OCI-LY3 (cell line): ENCODE measurements at regions not wholly inside any gene's neighbourhood (a gene's known extent, or its start where the extent isn't known, plus 50 kb on each side); places are given as distances from the start of the nearest gene placed in this dataset.

ENCODE experiments used
- H2AFZ ChIP-seq: fragments of 200-600, 300-600 bp; shearing (Covaris generic); 2 replicates; pipeline ENCODE4 v1.6.0; 2014; ENCODE audit warnings: antibody characterized with exemption, low read depth, low read length
- H3K27ac ChIP-seq: fragments of 200-600, 300-600 bp; sonication (generic); 2 replicates; pipeline ENCODE4 v1.5.1; 2014; ENCODE audit warnings: mild to moderate bottlenecking, low read length, moderate library complexity, mixed read lengths
- H3K27me3 ChIP-seq: fragments of 200-600, 300-600 bp; sonication (generic); 2 replicates; pipeline ENCODE4 v1.6.1; 2014; ENCODE audit warnings: low read depth, low read length, mixed read lengths
- H3K36me3 ChIP-seq: fragments of 200-600, 300-600 bp; sonication (generic); replicated peaks from 2 replicates; pipeline ENCODE3; 2014; ENCODE audit warnings: low read depth, low read length, mixed read lengths
- H3K4me1 ChIP-seq: fragments of 300-600, 200-600 bp; sonication (generic); 2 replicates; pipeline ENCODE4 v1.6.1; 2014; ENCODE audit warnings: low read length, mixed read lengths
- H3K4me2 ChIP-seq: fragments of 200-600, 300-600 bp; sonication (generic); 2 replicates; pipeline ENCODE4 v1.6.1; 2014; ENCODE audit warnings: low read length, mixed read lengths
- H3K4me3 ChIP-seq: fragments of 300-600, 200-600 bp; sonication (generic); 2 replicates; pipeline ENCODE4 v1.5.1; 2014; ENCODE audit warnings: antibody characterized with exemption, mild to moderate bottlenecking, low read length, moderate library complexity
- H3K79me2 ChIP-seq: fragments of 300-600, 200-600 bp; shearing (Covaris generic); 2 replicates; pipeline ENCODE4 v1.6.1; 2014; ENCODE audit warnings: mild to moderate bottlenecking, low read length, mixed read lengths
- H3K9ac ChIP-seq: fragments of 300-600, 200-600 bp; shearing (Covaris generic); 2 replicates; pipeline ENCODE4 v1.6.0; 2014; ENCODE audit warnings: mild to moderate bottlenecking, low read length, moderate library complexity
- H3K9me3 ChIP-seq: fragments of 200-600, 300-600 bp; shearing (Covaris generic); 2 replicates; pipeline ENCODE4 v1.6.1; 2014; ENCODE audit warnings: low read length, mixed read lengths; ENCODE audit not compliant: insufficient read depth
- H4K20me1 ChIP-seq: fragments of 200-600, 300-600 bp; sonication (generic); 2 replicates; pipeline ENCODE4 v1.6.1; 2016; ENCODE audit warnings: low read length, mixed read lengths; ENCODE audit not compliant: insufficient read depth
- CTCF ChIP-seq: fragments of 200-600, 300-600 bp; sonication (generic); IDR thresholded peaks from 2 replicates; pipeline ENCODE4 v1.5.1; 2014; ENCODE audit warnings: antibody characterized with exemption, low read length, low read depth
- EZH2phosphoT487 ChIP-seq: fragments of 200-600 bp; shearing (Covaris generic); IDR thresholded peaks from 2 replicates; pipeline ENCODE4 v1.6.1; 2018; ENCODE audit warnings: antibody characterized with exemption, mixed run types, low read depth

- H3K9ac ChIP-seq = no peak overlapping the region
- H3K9me3 ChIP-seq = no peaks in the 10 kb centered on the region
- H3K4me2 ChIP-seq = no peak overlapping the region
- H4K20me1 ChIP-seq = no peaks in the 10 kb centered on the region
- H2AFZ ChIP-seq = no peak overlapping the region
- H3K4me1 ChIP-seq = no peaks in the 10 kb centered on the region
- H3K36me3 ChIP-seq = no peaks in the 10 kb centered on the region
- TF ChIP-seq EZH2phosphoT487 (no peak), CTCF (no peak)
- no peaks in the 10 kb centered on the region for H3K79me2 ChIP-seq
- no peak overlapping the region for H3K4me3 ChIP-seq
- H3K27ac ChIP-seq = no peak overlapping the region
- H3K27me3 ChIP-seq = no peaks in the 10 kb centered on the region
These were observed 212.5 kb downstream of the GLI2 start for GRCh38 chr2:120947982-120948661.

- H3K4me1 ChIP-seq = no peaks in the 10 kb centered on the region
- no peaks in the 10 kb centered on the region for H3K36me3 ChIP-seq
- H3K9me3 ChIP-seq = no peaks in the 10 kb centered on the region
- H2AFZ ChIP-seq = no peak overlapping the region
- H4K20me1 ChIP-seq = no peaks in the 10 kb centered on the region
- H3K4me3 ChIP-seq = no peak overlapping the region
- H3K4me2 ChIP-seq = no peak overlapping the region
- TF ChIP-seq CTCF (no peak), EZH2phosphoT487 (no peak)
- H3K27ac ChIP-seq = no peak overlapping the region
- no peak overlapping the region for H3K9ac ChIP-seq
- H3K27me3 ChIP-seq = no peaks in the 10 kb centered on the region
- H3K79me2 ChIP-seq = no peaks in the 10 kb centered on the region
These were observed 213.0 kb downstream of the GLI2 start for GRCh38 chr2:120948662-120949011.

- Histone ChIP-seq H3K36me3 (no peaks in the 10 kb centered on the region), H4K20me1 (no peaks in the 10 kb centered on the region), H3K9ac (no peak overlapping the region), H3K27ac (no peak overlapping the region), H2AFZ (no peak overlapping the region), H3K79me2 (no peaks in the 10 kb centered on the region), H3K4me3 (no peak overlapping the region), H3K9me3 (no peaks in the 10 kb centered on the region), H3K27me3 (no peaks in the 10 kb centered on the region), H3K4me1 (no peaks in the 10 kb centered on the region), H3K4me2 (no peak overlapping the region)
- TF ChIP-seq CTCF (peak; percentile 47), EZH2phosphoT487 (no peak)
These were observed 213.6 kb downstream of the GLI2 start for GRCh38 chr2:120949027-120949956.

DNA sequence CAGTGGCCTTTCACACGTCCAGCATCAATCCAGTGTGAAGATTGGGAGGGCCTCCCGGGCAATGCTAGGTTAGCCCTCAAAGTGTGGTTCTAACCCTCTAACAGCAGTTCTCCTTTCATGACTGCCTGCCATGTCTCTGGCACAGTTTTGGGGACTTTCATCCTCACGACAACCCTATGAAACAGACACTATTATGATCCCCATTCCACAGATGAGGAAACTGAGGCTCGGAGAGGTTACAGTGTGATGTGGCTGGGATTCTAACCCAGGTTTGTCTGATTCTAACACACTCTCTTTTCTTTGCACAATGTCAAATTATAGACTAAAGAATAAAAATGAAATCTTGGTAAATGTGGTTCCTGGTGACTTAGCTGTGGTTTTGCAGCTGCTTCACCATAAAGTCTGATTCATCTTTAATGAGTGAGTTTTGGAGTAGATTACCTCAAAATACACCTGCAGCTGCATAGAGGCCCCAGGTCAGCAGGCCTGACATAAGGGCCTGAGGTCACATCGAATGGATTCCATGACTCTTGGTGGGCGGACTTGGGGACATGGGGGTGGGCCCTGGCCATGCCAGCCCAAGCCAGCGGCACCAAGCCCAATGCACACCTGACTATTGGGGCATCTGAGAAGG, 214.4 kb downstream of the GLI2 start:
- no peaks in the 10 kb centered on the region for H3K9me3 ChIP-seq
- H3K27me3 ChIP-seq = no peaks in the 10 kb centered on the region
- no peak overlapping the region for H3K27ac ChIP-seq
- H3K4me3 ChIP-seq = no peak overlapping the region
- H3K4me2 ChIP-seq = no peak overlapping the region
- TF ChIP-seq CTCF = no peak
- no peak for TF ChIP-seq EZH2phosphoT487
- no peak overlapping the region for H2AFZ ChIP-seq
- H3K9ac ChIP-seq = no peak overlapping the region
- no peaks in the 10 kb centered on the region for H3K79me2 ChIP-seq
- H3K36me3 ChIP-seq = no peaks in the 10 kb centered on the region
- no peaks in the 10 kb centered on the region for H4K20me1 ChIP-seq
- no peaks in the 10 kb centered on the region for H3K4me1 ChIP-seq
